ENCODE measurements at regions not wholly inside any gene's neighbourhood (a gene's known extent, or its start where the extent isn't known, plus 50 kb on each side); places are given as distances from the start of the nearest gene placed in this dataset.

DNA sequence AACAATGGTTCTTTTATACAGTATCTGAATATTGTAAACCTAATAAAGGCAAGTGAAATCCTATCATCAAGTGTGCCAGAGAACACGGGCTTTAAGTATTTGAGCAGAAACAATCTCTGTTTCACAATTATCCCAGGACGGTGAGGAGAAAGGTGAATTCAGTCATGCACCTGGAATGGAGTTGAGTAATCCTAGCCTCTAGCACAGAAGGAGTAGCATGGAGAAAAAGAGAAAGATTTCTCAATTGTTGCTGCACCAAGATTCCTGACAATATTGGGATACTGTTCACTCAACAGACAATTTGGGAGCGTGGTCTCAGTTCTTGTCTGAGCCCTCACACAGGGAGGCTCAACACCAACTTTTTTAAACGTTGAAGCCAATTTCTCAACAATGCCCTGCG lies 510.6 kb downstream of the SOX11 start:
- no peak for DNase-seq (ENCODE audit: low read depth, low spot score)
- TF ChIP-seq CTCF (IDR thresholded peaks at IDR 0.05; ENCODE audit: insufficient read depth, low read length, missing control alignments), result no peak
- ChIA-PET CTCF (no interaction called here), POLR2A (no interaction called here)
- no peak overlapping the region for H3K4me3 ChIP-seq (ENCODE audit: low read depth, low read length)

GRCh38 chr2:6203291-6203959 lies 511.2 kb downstream of the SOX11 start:
- ChIA-PET POLR2A (no interaction called here), CTCF (no interaction called here)
- H3K4me3 ChIP-seq (ENCODE audit: low read depth, low read length), result no peak overlapping the region
- no peak for TF ChIP-seq CTCF (IDR thresholded peaks at IDR 0.05; ENCODE audit: insufficient read depth, low read length, missing control alignments)
- no peak for DNase-seq (ENCODE audit: low read depth, low spot score)

- DNase-seq (ENCODE audit: low read depth, low spot score), result no peak
- ChIA-PET POLR2A (no interaction called here), CTCF (no interaction called here)
- no peak overlapping the region for H3K4me3 ChIP-seq (ENCODE audit: low read depth, low read length)
- TF ChIP-seq CTCF (IDR thresholded peaks at IDR 0.05; ENCODE audit: insufficient read depth, low read length, missing control alignments), result no peak
These were observed 514.7 kb downstream of the SOX11 start for GRCh38 chr2:6206882-6207281.

DNA sequence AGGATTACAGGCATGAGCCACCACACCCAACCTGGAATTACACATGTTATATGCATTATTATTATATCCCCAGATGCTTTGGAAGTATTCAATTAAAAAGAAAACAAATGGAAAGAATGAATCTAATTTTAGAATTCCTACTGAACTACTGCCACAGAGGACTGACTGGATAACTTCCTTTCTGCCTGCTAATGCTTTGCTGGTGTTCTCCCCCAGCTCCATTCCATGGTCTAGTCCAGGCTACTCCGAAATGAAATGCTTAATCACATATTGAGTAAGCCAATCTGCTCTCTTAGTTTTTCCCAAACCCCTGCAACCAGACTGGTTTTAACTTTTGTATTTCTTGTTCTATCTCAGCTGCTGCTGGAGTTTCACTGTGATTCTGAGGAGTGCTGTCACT lies 519.1 kb downstream of the SOX11 start:
- no peak overlapping the region for H3K4me3 ChIP-seq (ENCODE audit: low read depth, low read length)
- ChIA-PET CTCF (no interaction called here), POLR2A (no interaction called here)
- no peak for TF ChIP-seq CTCF (IDR thresholded peaks at IDR 0.05; ENCODE audit: insufficient read depth, low read length, missing control alignments)
- no peak for DNase-seq (ENCODE audit: low read depth, low spot score)

GRCh38 chr2:6212491-6212890 lies 520.3 kb downstream of the SOX11 start:
- ChIA-PET CTCF (no interaction called here), POLR2A (no interaction called here)
- no peak for TF ChIP-seq CTCF (IDR thresholded peaks at IDR 0.05; ENCODE audit: insufficient read depth, low read length, missing control alignments)

GRCh38 chr2:6213056-6213780 lies 521.0 kb downstream of the SOX11 start:
- CTCF ChIA-PET, result no interaction called here

More at GRCh38 chr2:6212491-6212890, 520.3 kb downstream of the SOX11 start:
- no peak overlapping the region for H3K4me3 ChIP-seq (ENCODE audit: low read depth, low read length)
- DNase-seq (ENCODE audit: low read depth, low spot score), result no peak

More at GRCh38 chr2:6213056-6213780, 521.0 kb downstream of the SOX11 start:
- POLR2A ChIA-PET, result no interaction called here
- TF ChIP-seq CTCF (IDR thresholded peaks at IDR 0.05; ENCODE audit: insufficient read depth, low read length, missing control alignments), result no peak
- no peak overlapping the region for H3K4me3 ChIP-seq (ENCODE audit: low read depth, low read length)
- DNase-seq (ENCODE audit: low read depth, low spot score), result no peak
